ENCODE measurements at regions not wholly inside any gene's neighbourhood (a gene's known extent, or its start where the extent isn't known, plus 50 kb on each side); places are given as distances from the start of the nearest gene placed in this dataset.

DNA sequence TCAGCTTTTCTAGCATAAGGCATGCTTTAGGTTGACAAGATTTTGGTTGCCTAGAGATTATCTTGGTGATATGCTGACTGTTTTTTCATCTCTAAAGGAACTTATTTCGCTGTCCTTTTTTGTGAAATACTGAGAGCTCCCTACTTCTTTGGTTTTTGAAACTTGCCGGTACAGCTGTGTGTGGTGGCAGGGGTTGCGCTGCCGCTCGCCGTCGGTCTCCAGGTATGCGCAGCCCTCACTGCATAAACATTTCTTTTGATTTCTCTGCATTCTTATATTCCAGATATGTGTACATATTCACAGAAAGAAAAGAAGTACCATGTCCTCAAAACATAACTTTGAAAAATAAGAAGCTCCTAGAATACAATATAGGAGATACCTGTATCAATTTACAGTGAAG is 106.4 kb upstream of the SYNDIG1 start:
- H3K27ac Mint-ChIP-seq, result no peak overlapping the region
- no peak for DNase-seq (ENCODE audit: low spot score, unreplicated experiment)
- peaks cover 13% of the 10 kb centered on the region for H3K27me3 Mint-ChIP-seq
- TF ChIP-seq, protein P1, sequence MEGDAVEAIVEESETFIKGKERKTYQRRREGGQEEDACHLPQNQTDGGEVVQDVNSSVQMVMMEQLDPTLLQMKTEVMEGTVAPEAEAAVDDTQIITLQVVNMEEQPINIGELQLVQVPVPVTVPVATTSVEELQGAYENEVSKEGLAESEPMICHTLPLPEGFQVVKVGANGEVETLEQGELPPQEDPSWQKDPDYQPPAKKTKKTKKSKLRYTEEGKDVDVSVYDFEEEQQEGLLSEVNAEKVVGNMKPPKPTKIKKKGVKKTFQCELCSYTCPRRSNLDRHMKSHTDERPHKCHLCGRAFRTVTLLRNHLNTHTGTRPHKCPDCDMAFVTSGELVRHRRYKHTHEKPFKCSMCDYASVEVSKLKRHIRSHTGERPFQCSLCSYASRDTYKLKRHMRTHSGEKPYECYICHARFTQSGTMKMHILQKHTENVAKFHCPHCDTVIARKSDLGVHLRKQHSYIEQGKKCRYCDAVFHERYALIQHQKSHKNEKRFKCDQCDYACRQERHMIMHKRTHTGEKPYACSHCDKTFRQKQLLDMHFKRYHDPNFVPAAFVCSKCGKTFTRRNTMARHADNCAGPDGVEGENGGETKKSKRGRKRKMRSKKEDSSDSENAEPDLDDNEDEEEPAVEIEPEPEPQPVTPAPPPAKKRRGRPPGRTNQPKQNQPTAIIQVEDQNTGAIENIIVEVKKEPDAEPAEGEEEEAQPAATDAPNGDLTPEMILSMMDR (IDR thresholded peaks at IDR 0.05; ENCODE audit: unreplicated experiment), result no peak
- peaks cover 5% of the 10 kb centered on the region for H3K9me3 Mint-ChIP-seq (ENCODE audit: low read depth)
- peaks cover 4% of the 10 kb centered on the region for H3K4me1 Mint-ChIP-seq (ENCODE audit: low read depth)
- H3K4me3 Mint-ChIP-seq (ENCODE audit: low read depth), result no peak overlapping the region
- peaks cover 2% of the 10 kb centered on the region for H3K36me3 Mint-ChIP-seq (ENCODE audit: insufficient read depth)

DNA sequence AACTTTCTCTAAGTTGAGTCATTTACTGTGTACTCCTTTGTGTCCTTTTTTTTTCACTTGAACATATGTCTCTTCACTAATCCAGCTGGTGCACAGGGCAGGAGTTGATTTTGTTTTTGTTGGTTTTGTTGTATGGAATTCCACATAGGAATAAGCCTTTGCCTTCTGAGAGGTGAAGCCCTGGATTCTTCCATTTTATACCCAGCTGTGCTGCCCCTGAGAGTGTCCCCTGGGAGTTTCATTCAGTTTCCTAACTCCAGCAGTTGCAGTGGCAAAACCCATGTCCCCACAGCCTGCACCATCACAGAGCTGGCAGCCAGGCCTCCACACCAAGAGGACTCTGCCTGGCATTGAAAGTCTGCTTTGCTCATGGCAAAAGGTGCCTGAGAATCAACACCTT is 107.3 kb upstream of the SYNDIG1 start:
- TF ChIP-seq, protein P1 (IDR thresholded peaks at IDR 0.05; ENCODE audit: unreplicated experiment), result no peak
- H3K27me3 Mint-ChIP-seq, result peaks cover 9% of the 10 kb centered on the region
- DNase-seq (ENCODE audit: low spot score, unreplicated experiment), result no peak
- H3K4me1 Mint-ChIP-seq (ENCODE audit: low read depth), result peaks cover 4% of the 10 kb centered on the region
- H3K27ac Mint-ChIP-seq, result no peak overlapping the region
- peaks cover 2% of the 10 kb centered on the region for H3K36me3 Mint-ChIP-seq (ENCODE audit: insufficient read depth)
- peaks cover 5% of the 10 kb centered on the region for H3K9me3 Mint-ChIP-seq (ENCODE audit: low read depth)
- H3K4me3 Mint-ChIP-seq (ENCODE audit: low read depth), result no peak overlapping the region

DNA sequence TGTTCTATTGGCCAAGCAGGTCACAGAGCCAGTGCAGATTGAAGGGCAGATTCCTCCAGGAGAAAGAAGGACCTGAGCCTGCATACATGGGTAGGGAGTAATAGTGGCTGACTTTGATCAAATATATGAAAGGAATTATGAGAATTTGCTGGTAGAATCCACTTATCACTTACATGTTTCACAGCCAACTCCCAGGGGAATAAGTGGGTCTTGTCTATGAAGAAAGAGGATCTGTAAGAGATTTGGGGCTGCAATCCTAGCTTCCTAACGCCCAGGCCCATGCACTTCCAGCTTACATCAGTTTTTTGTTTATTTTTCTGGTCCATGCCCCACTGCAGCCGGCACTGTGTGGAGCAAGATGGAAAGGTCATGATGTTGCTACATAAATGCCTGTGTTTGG is 107.9 kb upstream of the SYNDIG1 start:
- peaks cover 5% of the 10 kb centered on the region for H3K9me3 Mint-ChIP-seq (ENCODE audit: low read depth)
- H3K36me3 Mint-ChIP-seq (ENCODE audit: insufficient read depth), result peaks cover 2% of the 10 kb centered on the region
- TF ChIP-seq, protein P1 (IDR thresholded peaks at IDR 0.05; ENCODE audit: unreplicated experiment), result no peak
- H3K27me3 Mint-ChIP-seq, result peaks cover 9% of the 10 kb centered on the region
- H3K4me1 Mint-ChIP-seq (ENCODE audit: low read depth), result peaks cover 4% of the 10 kb centered on the region
- H3K4me3 Mint-ChIP-seq (ENCODE audit: low read depth), result no peak overlapping the region
- DNase-seq (ENCODE audit: low spot score, unreplicated experiment), result no peak
- H3K27ac Mint-ChIP-seq, result no peak overlapping the region

DNA sequence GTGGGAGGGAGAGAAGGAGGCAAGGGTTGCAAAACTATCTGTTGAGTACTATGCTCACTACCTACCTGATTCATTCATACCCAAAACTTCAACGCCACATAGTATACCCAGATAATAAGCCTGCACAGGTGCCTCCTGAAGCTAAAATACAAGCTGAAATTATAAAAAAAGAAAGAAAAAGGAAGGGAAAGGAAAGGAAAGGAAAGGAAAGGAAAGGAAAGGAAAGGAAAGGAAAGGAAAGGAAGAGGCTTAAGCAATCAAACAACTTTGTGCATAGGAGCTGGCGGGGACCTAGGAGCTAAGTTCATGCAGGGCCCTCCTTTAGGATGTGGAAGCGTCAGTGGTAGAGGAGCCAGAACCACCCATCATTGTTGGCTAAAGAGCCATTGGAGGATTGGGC is 108.9 kb upstream of the SYNDIG1 start:
- Mint-ChIP-seq H3K27me3 (peaks cover 9% of the 10 kb centered on the region), H3K27ac (no peak overlapping the region), H3K4me1 (ENCODE audit: low read depth) (peaks cover 4% of the 10 kb centered on the region), H3K9me3 (ENCODE audit: low read depth) (peaks cover 5% of the 10 kb centered on the region), H3K36me3 (ENCODE audit: insufficient read depth) (peaks cover 2% of the 10 kb centered on the region), H3K4me3 (ENCODE audit: low read depth) (no peak overlapping the region)
- no peak for DNase-seq (ENCODE audit: low spot score, unreplicated experiment)
- TF ChIP-seq, protein P1 (IDR thresholded peaks at IDR 0.05; ENCODE audit: unreplicated experiment), result no peak

DNA sequence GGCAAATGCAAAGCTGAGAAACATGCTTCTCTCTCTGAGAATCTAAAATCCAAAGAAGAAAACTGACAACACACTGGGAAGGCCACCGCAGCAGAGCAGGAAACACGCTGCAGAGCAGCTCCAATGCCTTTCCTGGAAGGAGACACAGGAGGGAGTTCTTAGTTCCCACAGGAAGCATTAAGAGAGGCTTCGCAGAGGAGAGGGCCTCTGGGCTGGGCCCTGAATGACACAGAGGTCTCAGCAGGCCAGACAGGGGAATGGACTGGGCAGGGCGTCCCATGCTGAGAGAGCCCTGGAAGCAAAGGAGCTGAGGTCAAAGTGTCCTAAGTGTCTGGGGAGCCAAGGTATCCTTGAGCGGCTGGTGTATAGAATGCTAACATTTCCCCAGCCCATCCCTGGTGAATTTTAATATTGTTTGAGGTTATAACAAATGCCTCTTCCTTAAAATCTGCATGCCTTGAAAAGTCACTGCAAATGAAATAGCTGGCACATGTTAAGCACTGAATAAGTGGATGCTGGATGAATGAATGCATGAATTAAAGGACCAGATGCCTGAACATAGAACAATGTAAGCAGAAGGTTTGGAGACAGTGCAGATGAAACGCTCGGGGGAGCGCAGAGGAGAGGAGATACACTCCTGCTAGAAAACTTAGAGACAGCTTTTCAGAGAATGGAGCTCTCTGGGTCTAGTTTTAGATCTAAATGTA is 110.0 kb upstream of the SYNDIG1 start:
- TF ChIP-seq, protein P1 (IDR thresholded peaks at IDR 0.05; ENCODE audit: unreplicated experiment), result no peak
- no peak for DNase-seq (ENCODE audit: low spot score, unreplicated experiment)
- Mint-ChIP-seq H3K36me3 (ENCODE audit: insufficient read depth) (peaks cover 2% of the 10 kb centered on the region), H3K27ac (no peak overlapping the region), H3K9me3 (ENCODE audit: low read depth) (peaks cover 5% of the 10 kb centered on the region), H3K4me3 (ENCODE audit: low read depth) (no peak overlapping the region), H3K4me1 (ENCODE audit: low read depth) (peaks cover 4% of the 10 kb centered on the region), H3K27me3 (peaks cover 6% of the 10 kb centered on the region)

Measured in progenitor cell of endocrine pancreas (in vitro differentiated cells).